ENCODE measurements at regions not wholly inside any gene's neighbourhood (a gene's known extent, or its start where the extent isn't known, plus 50 kb on each side); places are given as distances from the start of the nearest gene placed in this dataset.

- H3K27me3 ChIP-seq (replicated peaks; ENCODE audit: insufficient read depth), result no peaks in the 10 kb centered on the region
- WGBS, 2 experiments (ENCODE audit: low coverage in 1 of 2, low lambda C conversion rate in 2 of 2, missing lambda C conversion rate in 2 of 2), result 19 to 21% methylated on average over 2 of the region's 2 CpGs
- no peaks in the 10 kb centered on the region for H3F3A ChIP-seq (ENCODE audit: insufficient read depth)
- in situ Hi-C loops (cut with MboI), result no loop called here
- H2AFZ ChIP-seq, result no peak overlapping the region
- no peaks in the 10 kb centered on the region for H3K36me3 ChIP-seq (ENCODE audit: low read depth)
- no peak overlapping the region for H3K27ac ChIP-seq
- no peaks in the 10 kb centered on the region for H4K20me1 ChIP-seq (ENCODE audit: insufficient read depth)
- TF ChIP-seq EZH2 (IDR thresholded peaks at IDR 0.05; ENCODE audit: insufficient read depth, poor library complexity, severe bottlenecking) (no peak), EZH2phosphoT487 (IDR thresholded peaks at IDR 0.05; ENCODE audit: insufficient read depth, low read depth) (no peak)
- no peak for DNase-seq
- H3K79me2 ChIP-seq (ENCODE audit: insufficient read depth), result no peaks in the 10 kb centered on the region
- H3K9me2 ChIP-seq (ENCODE audit: insufficient read depth), result no peaks in the 10 kb centered on the region
- no peaks in the 10 kb centered on the region for H3K4me1 ChIP-seq (ENCODE audit: insufficient read depth)
- H3K9ac ChIP-seq, result no peak overlapping the region
- no peak overlapping the region for H3K4me2 ChIP-seq (ENCODE audit: unreplicated experiment)
- H3K4me3 ChIP-seq, result no peak overlapping the region
- no peaks in the 10 kb centered on the region for H3K9me3 ChIP-seq (ENCODE audit: low read depth)
Measured at GRCh38 chr14:82192387-82192786, 658.7 kb upstream of the SEL1L start.

- Histone ChIP-seq H3K36me3 (ENCODE audit: low read depth) (no peaks in the 10 kb centered on the region), H3F3A (ENCODE audit: insufficient read depth) (no peaks in the 10 kb centered on the region), H3K9me3 (ENCODE audit: low read depth) (no peaks in the 10 kb centered on the region), H4K20me1 (ENCODE audit: insufficient read depth) (no peaks in the 10 kb centered on the region), H3K4me1 (ENCODE audit: insufficient read depth) (no peaks in the 10 kb centered on the region), H3K4me2 (ENCODE audit: unreplicated experiment) (no peak overlapping the region), H3K9me2 (ENCODE audit: insufficient read depth) (0 out of 2 replicates have a peak, but pooled peaks cover 3% of the 10 kb centered on the region), H3K27me3 (replicated peaks; ENCODE audit: insufficient read depth) (no peaks in the 10 kb centered on the region), H3K27ac (no peak overlapping the region), H2AFZ (no peak overlapping the region), H3K4me3 (no peak overlapping the region), H3K9ac (no peak overlapping the region), H3K79me2 (ENCODE audit: insufficient read depth) (no peaks in the 10 kb centered on the region)
- TF ChIP-seq EZH2 (IDR thresholded peaks at IDR 0.05; ENCODE audit: insufficient read depth, poor library complexity, severe bottlenecking) (no peak), EZH2phosphoT487 (IDR thresholded peaks at IDR 0.05; ENCODE audit: insufficient read depth, low read depth) (no peak)
- WGBS, 2 experiments (ENCODE audit: low coverage in 1 of 2, low lambda C conversion rate in 2 of 2, missing lambda C conversion rate in 2 of 2), result 2 to 3% methylated on average over 2 of the region's 2 CpGs
- no peak for DNase-seq
- in situ Hi-C loops (cut with MboI), result no loop called here
Measured at GRCh38 chr14:82223276-82223675, 689.6 kb upstream of the SEL1L start.

GRCh38 chr14:82224610-82225009 is 691.0 kb upstream of the SEL1L start:
- 29 to 36% methylated on average over 3 of the region's 3 CpGs for WGBS, 2 experiments (ENCODE audit: low coverage in 1 of 2, low lambda C conversion rate in 2 of 2, missing lambda C conversion rate in 2 of 2)
- Histone ChIP-seq H2AFZ (no peak overlapping the region), H3F3A (ENCODE audit: insufficient read depth) (no peaks in the 10 kb centered on the region), H3K4me2 (ENCODE audit: unreplicated experiment) (no peak overlapping the region), H3K9me3 (ENCODE audit: low read depth) (no peaks in the 10 kb centered on the region), H4K20me1 (ENCODE audit: insufficient read depth) (no peaks in the 10 kb centered on the region), H3K36me3 (ENCODE audit: low read depth) (no peaks in the 10 kb centered on the region), H3K27ac (no peak overlapping the region), H3K27me3 (replicated peaks; ENCODE audit: insufficient read depth) (no peaks in the 10 kb centered on the region), H3K9ac (no peak overlapping the region), H3K4me1 (ENCODE audit: insufficient read depth) (no peaks in the 10 kb centered on the region), H3K79me2 (ENCODE audit: insufficient read depth) (no peaks in the 10 kb centered on the region), H3K9me2 (ENCODE audit: insufficient read depth) (0 out of 2 replicates have a peak, but pooled peaks cover 3% of the 10 kb centered on the region), H3K4me3 (no peak overlapping the region)
- no peak for DNase-seq
- in situ Hi-C loops (cut with MboI), result no loop called here
- TF ChIP-seq EZH2phosphoT487 (IDR thresholded peaks at IDR 0.05; ENCODE audit: insufficient read depth, low read depth) (no peak), EZH2 (IDR thresholded peaks at IDR 0.05; ENCODE audit: insufficient read depth, poor library complexity, severe bottlenecking) (no peak)

GRCh38 chr14:82230748-82231147 is 697.1 kb upstream of the SEL1L start:
- WGBS, 2 experiments (ENCODE audit: low coverage in 1 of 2, low lambda C conversion rate in 2 of 2, missing lambda C conversion rate in 2 of 2), result 10 to 11% methylated on average over 3 of the region's 3 CpGs
- in situ Hi-C loops (cut with MboI), result no loop called here
- no peak for TF ChIP-seq EZH2phosphoT487 (IDR thresholded peaks at IDR 0.05; ENCODE audit: insufficient read depth, low read depth)
- TF ChIP-seq EZH2 (IDR thresholded peaks at IDR 0.05; ENCODE audit: insufficient read depth, poor library complexity, severe bottlenecking), result no peak
- Histone ChIP-seq H3K4me2 (ENCODE audit: unreplicated experiment) (no peak overlapping the region), H3K27me3 (replicated peaks; ENCODE audit: insufficient read depth) (no peaks in the 10 kb centered on the region), H4K20me1 (ENCODE audit: insufficient read depth) (no peaks in the 10 kb centered on the region), H3K36me3 (ENCODE audit: low read depth) (no peaks in the 10 kb centered on the region), H3K4me1 (ENCODE audit: insufficient read depth) (no peaks in the 10 kb centered on the region), H2AFZ (no peak overlapping the region), H3K79me2 (ENCODE audit: insufficient read depth) (no peaks in the 10 kb centered on the region), H3K27ac (no peak overlapping the region), H3K9me3 (ENCODE audit: low read depth) (no peaks in the 10 kb centered on the region), H3K9me2 (ENCODE audit: insufficient read depth) (no peaks in the 10 kb centered on the region), H3F3A (ENCODE audit: insufficient read depth) (no peaks in the 10 kb centered on the region), H3K9ac (no peak overlapping the region), H3K4me3 (no peak overlapping the region)
- DNase-seq, result no peak

GRCh38 chr14:82238649-82239048 is 705.0 kb upstream of the SEL1L start:
- no peaks in the 10 kb centered on the region for H3K36me3 ChIP-seq (ENCODE audit: low read depth)
- 5 to 9% methylated on average over 2 of the region's 2 CpGs for WGBS, 2 experiments (ENCODE audit: low coverage in 1 of 2, low lambda C conversion rate in 2 of 2, missing lambda C conversion rate in 2 of 2)
- no peaks in the 10 kb centered on the region for H3K79me2 ChIP-seq (ENCODE audit: insufficient read depth)
- no peaks in the 10 kb centered on the region for H3K9me3 ChIP-seq (ENCODE audit: low read depth)
- H3K4me2 ChIP-seq (ENCODE audit: unreplicated experiment), result no peak overlapping the region
- H3K27ac ChIP-seq, result no peak overlapping the region
- no peak overlapping the region for H3K4me3 ChIP-seq
- no peak overlapping the region for H2AFZ ChIP-seq
- in situ Hi-C loops (cut with MboI), result no loop called here
- no peaks in the 10 kb centered on the region for H4K20me1 ChIP-seq (ENCODE audit: insufficient read depth)
- no peak overlapping the region for H3K9ac ChIP-seq
- H3K9me2 ChIP-seq (ENCODE audit: insufficient read depth), result no peaks in the 10 kb centered on the region
- H3F3A ChIP-seq (ENCODE audit: insufficient read depth), result no peaks in the 10 kb centered on the region
- no peaks in the 10 kb centered on the region for H3K4me1 ChIP-seq (ENCODE audit: insufficient read depth)
- TF ChIP-seq EZH2phosphoT487 (IDR thresholded peaks at IDR 0.05; ENCODE audit: insufficient read depth, low read depth) (no peak), EZH2 (IDR thresholded peaks at IDR 0.05; ENCODE audit: insufficient read depth, poor library complexity, severe bottlenecking) (no peak)
- no peak for DNase-seq
- H3K27me3 ChIP-seq (replicated peaks; ENCODE audit: insufficient read depth), result no peaks in the 10 kb centered on the region
